22Rv1 (cell line): ENCODE measurements at regions not wholly inside any gene's neighbourhood (a gene's known extent, or its start where the extent isn't known, plus 50 kb on each side); places are given as distances from the start of the nearest gene placed in this dataset.

ENCODE experiments used
- CTCF ChIP-seq: fragments of 450-650 bp; IDR thresholded peaks from 2 replicates; pipeline ENCODE4 v1.5.1; 2017; ENCODE audit warnings: mild to moderate bottlenecking
- ZFX ChIP-seq: fragments of 450-650 bp; IDR thresholded peaks from 2 replicates; pipeline ENCODE4 v1.6.1; 2017; ENCODE audit warnings: antibody characterized with exemption, borderline replicate concordance

- TF ChIP-seq CTCF (no peak), ZFX (no peak)
These were observed 96.4 kb upstream of the ATL2 start for GRCh38 chr2:38473333-38474005.
